SU-DHL-6 (cell line): ENCODE measurements at regions not wholly inside any gene's neighbourhood (a gene's known extent, or its start where the extent isn't known, plus 50 kb on each side); places are given as distances from the start of the nearest gene placed in this dataset.

Source experiments
- H2AFZ ChIP-seq: fragments of 200-600 bp; sonication (generic); 2 replicates; pipeline ENCODE4 v1.6.1; 2014; ENCODE audit warnings: low read depth, mild to moderate bottlenecking, moderate library complexity, mixed read lengths, antibody characterized with exemption, low read length; ENCODE audit not compliant: severe bottlenecking
- H3F3A ChIP-seq: fragments of 200-600 bp; shearing (Covaris generic); 2 replicates; pipeline ENCODE4 v1.6.0; 2016; ENCODE audit warnings: antibody characterized with exemption, mild to moderate bottlenecking; ENCODE audit not compliant: insufficient read depth
- H3K27ac ChIP-seq: fragments of 200-600 bp; sonication (generic); 2 replicates; pipeline ENCODE4 v1.5.1; 2016; ENCODE audit warnings: low read depth, mild to moderate bottlenecking, low read length, moderate library complexity, mixed read lengths
- H3K27me3 ChIP-seq: fragments of 200-600 bp; sonication (generic), shearing (Covaris generic); 2 replicates; pipeline ENCODE4 v1.6.0; 2014; ENCODE audit warnings: mild to moderate bottlenecking, low read length
- H3K36me3 ChIP-seq: fragments of 200-600 bp; sonication (generic); 2 replicates; pipeline ENCODE4 v1.6.1; 2014; ENCODE audit warnings: mild to moderate bottlenecking, low read length, mixed read lengths
- H3K4me2 ChIP-seq: fragments of 300-600, 200-600 bp; shearing (Covaris generic), sonication (generic); 2 replicates; pipeline ENCODE4 v1.6.0; 2014; ENCODE audit warnings: low read length, low read depth, mild to moderate bottlenecking; ENCODE audit not compliant: poor library complexity, severe bottlenecking
- H3K4me3 ChIP-seq: fragments of 200-600 bp; sonication (generic); 2 replicates; pipeline ENCODE4 v1.5.1; 2014; ENCODE audit warnings: antibody characterized with exemption, low read length, mild to moderate bottlenecking, mixed read lengths; ENCODE audit not compliant: insufficient read depth, poor library complexity, severe bottlenecking
- H3K79me2 ChIP-seq: fragments of 200-600 bp; sonication (generic); 2 replicates; pipeline ENCODE4 v1.6.1; 2014; ENCODE audit warnings: mild to moderate bottlenecking, low read length, moderate library complexity; ENCODE audit not compliant: insufficient read depth
- H3K9ac ChIP-seq: fragments of 200-600 bp; sonication (generic); 2 replicates; pipeline ENCODE4 v1.7.0; 2014; ENCODE audit warnings: mild to moderate bottlenecking, low read length
- H3K9me2 ChIP-seq: fragments of 200-600 bp; sonication (generic); replicated peaks from 2 replicates; pipeline ENCODE4 v1.6.1; 2014; ENCODE audit warnings: low read length; ENCODE audit not compliant: insufficient read depth
- H3K9me3 ChIP-seq: fragments of 200-600 bp; sonication (generic); 2 replicates; pipeline ENCODE4 v1.6.1; 2014; ENCODE audit warnings: low read length, mixed read lengths; ENCODE audit not compliant: insufficient read depth
- H4K20me1 ChIP-seq: fragments of 200-600 bp; sonication (generic); 2 replicates; pipeline ENCODE4 v1.6.1; 2014; ENCODE audit warnings: low read depth, mild to moderate bottlenecking, antibody characterized with exemption, low read length, moderate library complexity, mixed read lengths
- CTCF ChIP-seq: fragments of 200-600 bp; sonication (generic); IDR thresholded peaks from one replicate; pipeline ENCODE4 v1.5.1; 2017; ENCODE audit warnings: antibody characterized with exemption, mild to moderate bottlenecking, low read length, moderate library complexity; ENCODE audit not compliant: insufficient read depth, poor library complexity, severe bottlenecking
- EZH2phosphoT487 ChIP-seq: fragments of 200-600 bp; sonication (generic), shearing (Covaris generic); conservative IDR thresholded peaks from 2 replicates; pipeline ENCODE4 v1.6.1; 2018; ENCODE audit warnings: mild to moderate bottlenecking, antibody characterized with exemption, low read length, moderate library complexity, mixed read lengths

GRCh38 chr6:53724501-53724900, 58.9 kb upstream of the KLHL31 start:
- no peaks in the 10 kb centered on the region for H3K9me2 ChIP-seq
- no peak overlapping the region for H2AFZ ChIP-seq
- no peak overlapping the region for H3K4me3 ChIP-seq
- no peaks in the 10 kb centered on the region for H3K9me3 ChIP-seq
- no peak overlapping the region for H3K9ac ChIP-seq
- H3K27me3 ChIP-seq = no peaks in the 10 kb centered on the region
- TF ChIP-seq EZH2phosphoT487 = no peak
- no peak for TF ChIP-seq CTCF
- H3K36me3 ChIP-seq = no peaks in the 10 kb centered on the region
- no peak overlapping the region for H3K4me2 ChIP-seq
- no peaks in the 10 kb centered on the region for H3F3A ChIP-seq
- no peak overlapping the region for H3K27ac ChIP-seq
- no peaks in the 10 kb centered on the region for H4K20me1 ChIP-seq
- no peaks in the 10 kb centered on the region for H3K79me2 ChIP-seq

- no peaks in the 10 kb centered on the region for H3K9me2 ChIP-seq
- no peaks in the 10 kb centered on the region for H3K9me3 ChIP-seq
- H3K4me3 ChIP-seq = no peak overlapping the region
- no peaks in the 10 kb centered on the region for H3K27me3 ChIP-seq
- H3K36me3 ChIP-seq = no peaks in the 10 kb centered on the region
- no peak overlapping the region for H2AFZ ChIP-seq
- H3K4me2 ChIP-seq = no peak overlapping the region
- TF ChIP-seq EZH2phosphoT487 (no peak), CTCF (no peak)
- no peak overlapping the region for H3K27ac ChIP-seq
- no peaks in the 10 kb centered on the region for H4K20me1 ChIP-seq
- H3K9ac ChIP-seq = no peak overlapping the region
- no peaks in the 10 kb centered on the region for H3K79me2 ChIP-seq
- H3F3A ChIP-seq = no peaks in the 10 kb centered on the region
Observed at GRCh38 chr6:53723331-53723730, 57.8 kb upstream of the KLHL31 start.

- H3K9me3 ChIP-seq = no peaks in the 10 kb centered on the region
- H4K20me1 ChIP-seq = no peaks in the 10 kb centered on the region
- H3K4me2 ChIP-seq = no peak overlapping the region
- no peaks in the 10 kb centered on the region for H3K9me2 ChIP-seq
- no peak overlapping the region for H3K9ac ChIP-seq
- H3K4me3 ChIP-seq = no peak overlapping the region
- H3K27ac ChIP-seq = no peak overlapping the region
- no peaks in the 10 kb centered on the region for H3K79me2 ChIP-seq
- no peaks in the 10 kb centered on the region for H3K36me3 ChIP-seq
- TF ChIP-seq CTCF (no peak), EZH2phosphoT487 (no peak)
- H2AFZ ChIP-seq = no peak overlapping the region
- H3F3A ChIP-seq = no peaks in the 10 kb centered on the region
- H3K27me3 ChIP-seq = no peaks in the 10 kb centered on the region
Observed at GRCh38 chr6:53721766-53722165, 56.2 kb upstream of the KLHL31 start.
